C4-2B (cell line): ENCODE measurements at regions not wholly inside any gene's neighbourhood (a gene's known extent, or its start where the extent isn't known, plus 50 kb on each side); places are given as distances from the start of the nearest gene placed in this dataset.

Experiments used
- CTCF ChIP-seq: fragments of 450-650 bp; conservative IDR thresholded peaks from 2 replicates; pipeline ENCODE4 v1.5.1; 2017; ENCODE audit warnings: mild to moderate bottlenecking
- ZFX ChIP-seq: fragments of 450-650 bp; IDR thresholded peaks from 2 replicates; pipeline ENCODE4 v1.6.1; 2017

- TF ChIP-seq CTCF (no peak), ZFX (no peak)
Observed at GRCh38 chr16:31701734-31702133, 171.9 kb upstream of the ZNF267 start.
